GM19395 (cell line): ENCODE measurements at regions not wholly inside any gene's neighbourhood (a gene's known extent, or its start where the extent isn't known, plus 50 kb on each side); places are given as distances from the start of the nearest gene placed in this dataset.

Source experiments
- ATAC-seq: cut with Tn5 transposase; IDR thresholded peaks from one replicate; pipeline ENCODE4 v1.9.1; 2021; ENCODE audit warnings: mild to moderate bottlenecking, moderate library complexity; ENCODE audit not compliant: unreplicated experiment

- no peak for ATAC-seq
Observed at GRCh38 chr1:79326875-79327274, 320.3 kb upstream of the ADGRL4 start.

- no peak for ATAC-seq
Observed at GRCh38 chr1:79325705-79326104, 319.2 kb upstream of the ADGRL4 start.

DNA sequence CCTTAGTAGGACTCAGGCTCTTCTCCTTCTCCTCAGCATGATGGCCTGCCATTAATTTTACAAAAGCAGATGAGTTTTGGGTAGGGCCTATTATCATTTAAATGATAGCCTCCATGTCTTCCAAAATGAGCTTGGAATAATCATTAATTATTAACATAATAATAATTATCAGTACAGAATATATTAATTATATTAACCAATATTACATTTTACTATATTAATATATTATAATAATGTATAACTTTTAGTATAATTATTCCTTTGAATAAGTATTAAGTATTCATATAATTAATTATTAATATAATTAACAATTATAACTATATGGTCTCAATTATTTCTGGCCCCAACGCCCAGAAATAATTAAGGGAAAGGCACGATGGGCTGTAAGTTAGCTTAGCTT lies 318.6 kb upstream of the ADGRL4 start:
- ATAC-seq, result no peak

DNA sequence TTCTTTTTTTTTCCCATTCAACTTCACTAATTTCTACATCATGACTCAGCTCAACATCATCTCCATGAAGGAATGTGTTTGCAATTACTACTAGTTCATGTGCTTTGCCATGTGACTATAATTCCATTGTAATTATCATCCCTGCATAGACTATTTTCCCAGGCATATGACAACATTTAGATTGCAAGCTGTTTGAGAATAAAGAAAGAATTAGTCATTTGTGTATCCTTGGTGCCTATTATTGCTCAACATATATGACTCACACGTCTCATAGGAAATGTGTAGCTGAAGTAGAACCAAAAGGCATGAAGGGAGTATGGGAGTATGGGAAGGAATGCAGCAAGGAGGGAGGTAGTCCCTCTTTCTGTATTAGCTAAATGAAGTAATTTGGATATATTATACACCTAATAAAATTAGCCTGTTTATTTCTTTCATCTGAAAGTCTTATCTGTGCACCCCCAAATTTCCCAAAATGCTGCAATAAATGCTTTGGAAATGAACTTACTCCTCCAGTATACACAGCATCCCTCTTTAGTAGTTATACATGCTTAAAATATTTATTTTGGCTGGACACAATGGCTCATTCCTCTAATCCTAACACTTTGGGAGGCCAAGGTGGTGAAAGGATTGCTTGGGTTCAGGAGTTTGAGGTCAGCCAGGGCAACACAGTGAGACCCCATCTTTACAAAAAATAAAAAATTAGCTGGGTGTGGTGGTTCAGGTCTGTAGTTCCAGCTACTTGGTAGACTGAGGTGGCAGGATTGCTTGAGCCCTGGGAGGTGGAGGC lies 316.9 kb upstream of the ADGRL4 start:
- no peak for ATAC-seq

DNA sequence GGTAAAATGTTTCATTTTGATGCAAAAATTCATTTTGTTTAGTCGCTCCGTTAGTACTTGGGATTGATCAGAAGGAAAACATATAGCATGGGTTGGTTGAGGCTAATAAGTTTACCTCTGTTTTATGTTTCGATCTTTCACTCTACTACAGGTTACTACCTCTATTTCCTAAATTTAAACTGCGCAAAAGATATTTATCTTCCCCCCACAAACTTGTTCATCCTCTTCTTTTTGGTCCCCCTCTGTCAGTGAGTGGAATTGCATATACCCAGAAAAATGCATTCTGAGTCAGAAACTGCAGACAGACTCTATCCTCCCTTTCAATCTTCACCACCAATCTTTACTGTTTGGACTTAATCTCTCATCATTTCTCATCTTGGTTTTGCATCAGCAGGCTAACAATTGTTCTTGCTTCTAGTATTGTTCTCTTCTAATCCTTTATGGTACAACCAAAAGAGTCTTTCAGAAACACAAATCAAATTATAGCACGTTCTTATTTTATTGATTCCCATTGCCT lies 316.0 kb upstream of the ADGRL4 start:
- ATAC-seq, result no peak

DNA sequence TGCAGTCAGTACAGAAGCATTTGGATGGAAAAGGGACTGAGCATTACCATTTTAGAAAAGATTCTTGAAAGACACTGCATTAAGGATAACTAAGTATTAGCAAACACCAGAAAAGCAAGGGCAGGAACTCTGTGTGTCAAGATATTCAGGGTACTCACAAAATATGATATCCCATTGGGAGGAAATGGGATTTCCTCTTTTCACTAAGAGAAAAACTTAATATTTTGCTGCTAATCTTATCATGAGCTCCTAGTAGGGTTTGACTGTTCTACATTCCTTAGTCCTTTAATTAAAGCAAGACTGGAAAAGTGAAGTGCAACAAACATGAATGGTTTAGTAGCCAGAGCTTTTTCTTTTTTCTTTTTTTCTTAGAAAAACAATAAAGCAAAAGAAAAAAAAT lies 305.9 kb upstream of the ADGRL4 start:
- ATAC-seq, result no peak

DNA sequence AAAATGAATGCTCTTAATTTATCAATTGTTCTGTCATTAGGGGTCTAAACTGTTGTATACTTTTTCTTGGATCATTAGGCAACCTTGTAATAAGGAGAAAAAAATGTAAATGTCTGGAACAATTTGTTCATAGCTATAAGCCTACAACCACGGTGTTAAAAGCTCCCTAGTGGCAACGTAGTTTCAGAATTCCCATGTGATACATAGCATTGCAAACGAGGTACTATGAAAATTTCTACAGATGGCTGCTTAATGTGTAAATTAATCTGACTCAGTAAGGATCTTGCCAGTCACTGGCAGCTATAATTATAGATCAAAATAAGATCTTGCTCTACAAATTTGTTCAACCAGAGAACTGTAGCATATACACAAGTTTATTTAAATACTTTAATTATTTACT lies 304.1 kb upstream of the ADGRL4 start:
- ATAC-seq, result no peak

DNA sequence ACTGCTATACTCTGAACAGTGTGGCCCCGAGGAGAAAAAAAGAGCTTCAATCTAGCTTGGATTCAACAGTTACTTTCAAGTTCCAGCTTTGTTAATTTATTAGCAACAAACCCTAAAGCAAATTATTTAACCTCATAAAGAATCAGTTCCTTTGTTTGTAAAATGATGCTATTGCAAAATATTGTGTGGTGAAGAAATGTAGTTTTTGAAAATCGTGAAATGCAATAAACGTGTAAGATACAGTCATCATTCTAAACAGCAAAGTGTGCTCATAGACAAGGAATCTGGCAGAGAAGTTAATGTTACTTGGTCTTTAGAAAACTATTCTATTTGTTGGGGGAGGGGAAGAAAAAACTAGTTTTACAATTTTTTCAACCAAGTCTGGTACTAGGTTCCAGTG lies 297.6 kb upstream of the ADGRL4 start:
- ATAC-seq, result no peak

DNA sequence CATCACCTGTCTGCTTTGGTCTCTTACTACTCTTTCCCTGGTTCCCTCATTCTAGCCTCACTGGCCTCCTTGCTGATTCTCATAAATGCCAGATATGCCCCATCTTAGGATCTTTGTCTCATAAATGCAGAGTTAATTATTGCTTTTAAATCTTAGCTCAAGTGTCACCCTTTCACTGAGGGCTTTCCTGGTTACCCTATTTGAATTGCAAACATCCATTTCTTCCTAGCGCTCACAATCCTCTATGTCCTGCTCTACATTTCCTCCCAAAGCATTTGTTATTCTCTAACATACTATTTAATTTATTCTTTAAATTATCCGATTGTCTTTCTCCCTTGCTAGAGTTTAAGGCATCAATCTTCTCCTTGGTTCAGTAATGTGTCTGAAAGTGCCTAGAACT lies 296.5 kb upstream of the ADGRL4 start:
- no peak for ATAC-seq

GRCh38 chr1:79302380-79302930 lies 295.9 kb upstream of the ADGRL4 start:
- ATAC-seq, result no peak

DNA sequence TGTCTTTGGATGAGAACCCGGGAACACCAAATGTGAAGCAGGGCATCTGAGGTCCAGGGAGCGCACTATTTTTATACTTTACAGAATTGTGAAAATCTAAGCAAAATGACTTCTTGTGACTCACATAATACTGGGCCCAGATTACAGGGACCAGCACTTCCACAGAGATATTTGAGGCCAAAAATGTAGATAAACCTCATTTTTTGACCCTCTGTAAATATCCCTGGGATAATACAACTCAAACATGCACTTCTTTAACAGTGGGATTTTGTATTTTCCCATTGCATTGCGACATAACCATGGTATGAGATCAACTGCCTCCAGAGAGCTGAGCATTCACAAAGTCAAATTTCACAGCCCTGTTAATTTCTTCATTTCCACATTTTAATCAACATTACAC lies 289.4 kb upstream of the ADGRL4 start:
- ATAC-seq, result no peak

GRCh38 chr1:79293611-79294010 lies 287.1 kb upstream of the ADGRL4 start:
- ATAC-seq, result no peak

DNA sequence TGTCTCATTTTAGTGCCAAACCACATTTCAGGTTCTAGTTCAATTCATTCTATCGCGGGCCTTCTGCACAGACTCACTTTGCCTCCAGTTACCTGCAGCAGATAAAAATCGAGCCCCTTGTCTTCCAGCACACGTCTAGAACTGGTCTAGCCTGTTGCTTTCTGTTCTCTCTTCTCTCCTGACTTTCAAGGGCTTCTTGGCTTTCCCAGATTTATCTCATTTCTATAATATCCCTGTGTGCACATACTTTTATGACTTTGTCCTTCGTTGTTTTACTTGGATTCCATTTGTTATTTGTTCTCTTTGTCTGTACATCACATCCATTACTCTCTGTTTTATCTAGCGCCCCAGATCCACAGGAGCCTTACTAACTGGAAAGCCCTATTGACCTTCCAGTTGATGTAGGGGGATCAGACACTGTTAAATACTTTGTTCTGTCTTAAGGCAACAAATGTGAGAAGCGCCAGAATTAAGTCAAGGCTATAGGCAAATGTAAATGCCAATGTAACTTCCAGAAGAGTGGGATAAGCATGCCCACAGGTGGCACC lies 284.5 kb upstream of the ADGRL4 start:
- ATAC-seq, result no peak

GRCh38 chr1:79287982-79288381 lies 281.5 kb upstream of the ADGRL4 start:
- ATAC-seq, result no peak

DNA sequence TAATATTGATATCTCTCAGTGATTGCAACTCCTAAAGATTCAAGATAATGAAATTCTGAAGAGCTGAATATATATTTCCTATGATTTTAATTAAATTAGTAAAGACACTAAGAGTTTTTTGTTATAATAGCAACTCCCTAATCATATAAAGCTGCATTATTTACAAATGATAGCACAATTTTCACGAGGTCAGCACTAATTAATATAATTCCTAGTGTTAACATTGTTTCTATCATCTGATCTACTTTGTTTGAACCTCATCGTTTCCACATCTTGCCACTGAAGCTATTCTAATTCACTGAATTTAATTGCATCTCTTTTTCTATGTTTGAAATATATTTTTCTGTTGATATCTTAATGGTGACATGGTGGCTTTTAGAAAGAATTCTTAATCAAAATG lies 279.1 kb upstream of the ADGRL4 start:
- ATAC-seq, result no peak

- no peak for ATAC-seq
Observed at GRCh38 chr1:79283451-79283850, 276.9 kb upstream of the ADGRL4 start.

DNA sequence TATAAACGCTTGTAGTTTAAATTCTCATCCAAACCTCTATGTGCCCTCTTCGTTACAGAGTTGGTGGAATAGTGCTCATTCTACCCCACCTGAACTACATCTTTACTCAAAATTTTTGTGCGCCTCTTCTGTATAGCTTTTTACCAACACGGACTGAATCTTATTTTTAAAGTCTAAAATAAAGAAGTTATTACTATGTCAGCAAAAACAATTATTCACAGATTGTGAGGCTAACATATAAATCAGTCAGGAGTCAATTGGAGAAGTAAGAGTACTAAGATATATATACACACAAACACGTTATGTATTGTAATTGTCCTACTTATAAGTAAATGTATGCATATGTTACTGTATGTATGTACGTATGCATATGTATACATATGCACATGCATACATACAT lies 274.9 kb upstream of the ADGRL4 start:
- no peak for ATAC-seq

- no peak for ATAC-seq
Observed at GRCh38 chr1:79271759-79272158, 265.2 kb upstream of the ADGRL4 start.

DNA sequence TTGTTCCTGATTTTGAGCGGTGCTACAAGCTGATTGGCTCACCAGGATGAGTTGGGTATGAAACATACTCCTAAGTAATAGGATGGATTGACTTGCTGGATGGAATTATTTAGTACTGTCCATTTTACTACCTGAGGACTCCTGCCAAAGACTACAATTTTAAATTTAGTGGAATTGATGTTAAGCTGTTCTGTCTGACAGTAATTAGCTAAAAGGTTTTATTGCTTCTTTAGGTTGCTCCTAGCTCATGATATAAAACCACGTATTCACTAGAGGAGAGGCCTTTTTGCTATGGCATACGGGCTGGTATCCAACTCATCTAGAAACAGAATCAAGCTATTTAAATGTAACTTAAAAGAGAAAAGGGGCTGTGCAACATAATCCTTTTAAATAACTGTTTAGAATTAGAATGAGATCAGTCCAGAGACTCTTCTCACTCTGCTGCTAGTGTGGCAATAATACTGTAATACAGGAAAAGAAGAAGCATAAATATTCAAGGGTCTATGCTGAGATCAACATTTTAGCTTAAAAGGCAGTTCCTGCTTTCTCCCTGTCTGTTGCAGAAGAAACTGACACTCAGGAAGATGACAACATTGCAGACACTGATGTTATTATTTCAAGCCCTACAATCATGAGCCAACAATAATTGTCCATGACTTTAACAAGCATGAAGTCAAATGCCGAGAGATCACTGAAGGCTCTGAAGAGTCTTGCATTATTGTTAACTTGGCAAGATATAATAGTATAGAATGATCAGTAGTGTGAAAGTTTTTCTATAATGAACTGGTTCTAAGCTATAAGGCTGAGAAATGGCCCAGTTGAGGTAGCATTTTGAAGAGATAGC lies 258.7 kb upstream of the ADGRL4 start:
- no peak for ATAC-seq

DNA sequence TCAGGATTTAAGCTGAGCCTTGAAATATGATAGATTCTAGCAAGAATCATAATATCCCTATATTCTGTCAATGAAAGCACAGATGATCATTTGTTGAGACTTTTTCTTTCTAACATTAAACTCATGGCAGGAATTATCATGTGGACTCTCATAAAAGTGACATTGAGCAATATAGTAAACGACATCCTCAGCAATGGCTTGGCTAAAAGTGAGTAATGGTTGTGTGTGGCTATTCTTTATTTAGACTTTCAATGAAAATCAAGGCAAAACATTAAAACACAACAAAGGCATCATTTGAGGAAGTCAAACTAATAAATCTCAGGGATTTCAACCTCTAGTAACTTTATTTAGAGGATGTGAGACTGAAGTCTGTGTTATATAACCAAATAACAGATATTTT lies 257.8 kb upstream of the ADGRL4 start:
- no peak for ATAC-seq

- no peak for ATAC-seq
Observed at GRCh38 chr1:79262745-79263258, 256.3 kb upstream of the ADGRL4 start.
